ENCODE measurements at regions not wholly inside any gene's neighbourhood (a gene's known extent, or its start where the extent isn't known, plus 50 kb on each side); places are given as distances from the start of the nearest gene placed in this dataset.

DNA sequence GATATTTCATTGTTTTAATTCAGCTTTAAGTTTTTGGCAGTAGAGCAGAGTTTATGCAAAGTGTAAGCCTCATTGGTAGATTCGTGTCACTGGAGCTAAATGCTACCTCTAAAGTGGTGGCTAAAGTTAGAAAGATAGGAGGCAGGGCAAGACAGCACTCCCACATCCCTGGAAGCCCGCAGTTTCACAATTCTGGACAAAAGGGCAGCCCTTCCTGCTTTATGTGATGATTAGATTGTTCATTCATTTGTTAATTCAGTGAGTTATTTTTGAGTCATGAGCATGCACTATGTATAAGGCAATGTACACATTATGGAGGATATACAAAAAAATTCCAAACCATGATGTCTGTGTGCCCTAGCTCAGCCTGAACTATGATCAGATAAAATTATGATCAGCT, 52.1 kb upstream of the EIF3M start:
- no peak for DNase-seq (ENCODE audit: extremely low spot score, unreplicated experiment)
- peaks cover 12% of the 10 kb centered on the region for H3K4me1 Mint-ChIP-seq (ENCODE audit: unreplicated experiment)
- no peaks in the 10 kb centered on the region for H3K27me3 Mint-ChIP-seq
- H3K9me3 Mint-ChIP-seq, result no peaks in the 10 kb centered on the region
- H3K36me3 Mint-ChIP-seq, result no peaks in the 10 kb centered on the region
- H3K4me3 Mint-ChIP-seq, result no peak overlapping the region
- TF ChIP-seq, protein P1, sequence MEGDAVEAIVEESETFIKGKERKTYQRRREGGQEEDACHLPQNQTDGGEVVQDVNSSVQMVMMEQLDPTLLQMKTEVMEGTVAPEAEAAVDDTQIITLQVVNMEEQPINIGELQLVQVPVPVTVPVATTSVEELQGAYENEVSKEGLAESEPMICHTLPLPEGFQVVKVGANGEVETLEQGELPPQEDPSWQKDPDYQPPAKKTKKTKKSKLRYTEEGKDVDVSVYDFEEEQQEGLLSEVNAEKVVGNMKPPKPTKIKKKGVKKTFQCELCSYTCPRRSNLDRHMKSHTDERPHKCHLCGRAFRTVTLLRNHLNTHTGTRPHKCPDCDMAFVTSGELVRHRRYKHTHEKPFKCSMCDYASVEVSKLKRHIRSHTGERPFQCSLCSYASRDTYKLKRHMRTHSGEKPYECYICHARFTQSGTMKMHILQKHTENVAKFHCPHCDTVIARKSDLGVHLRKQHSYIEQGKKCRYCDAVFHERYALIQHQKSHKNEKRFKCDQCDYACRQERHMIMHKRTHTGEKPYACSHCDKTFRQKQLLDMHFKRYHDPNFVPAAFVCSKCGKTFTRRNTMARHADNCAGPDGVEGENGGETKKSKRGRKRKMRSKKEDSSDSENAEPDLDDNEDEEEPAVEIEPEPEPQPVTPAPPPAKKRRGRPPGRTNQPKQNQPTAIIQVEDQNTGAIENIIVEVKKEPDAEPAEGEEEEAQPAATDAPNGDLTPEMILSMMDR (conservative IDR thresholded peaks at IDR 0.05), result no peak
- no peak overlapping the region for H3K27ac Mint-ChIP-seq

- Mint-ChIP-seq H3K27me3 (no peaks in the 10 kb centered on the region), H3K9me3 (no peaks in the 10 kb centered on the region), H3K36me3 (no peaks in the 10 kb centered on the region), H3K27ac (no peak overlapping the region), H3K4me1 (ENCODE audit: unreplicated experiment) (peaks cover 13% of the 10 kb centered on the region), H3K4me3 (no peak overlapping the region)
- no peak for DNase-seq (ENCODE audit: extremely low spot score, unreplicated experiment)
- TF ChIP-seq, protein P1 (conservative IDR thresholded peaks at IDR 0.05), result no peak
These were observed 53.5 kb upstream of the EIF3M start for GRCh38 chr11:32529994-32530588.

GRCh38 chr11:32527261-32528175, 56.1 kb upstream of the EIF3M start:
- TF ChIP-seq, protein P1 (conservative IDR thresholded peaks at IDR 0.05), result no peak
- peaks cover 13% of the 10 kb centered on the region for H3K4me1 Mint-ChIP-seq (ENCODE audit: unreplicated experiment)
- DNase-seq (ENCODE audit: extremely low spot score, unreplicated experiment), result no peak
- no peaks in the 10 kb centered on the region for H3K36me3 Mint-ChIP-seq
- peak overlapping the region; percentile 12 for H3K4me3 Mint-ChIP-seq
- H3K27me3 Mint-ChIP-seq, result no peaks in the 10 kb centered on the region
- no peaks in the 10 kb centered on the region for H3K9me3 Mint-ChIP-seq
- no peak overlapping the region for H3K27ac Mint-ChIP-seq

DNA sequence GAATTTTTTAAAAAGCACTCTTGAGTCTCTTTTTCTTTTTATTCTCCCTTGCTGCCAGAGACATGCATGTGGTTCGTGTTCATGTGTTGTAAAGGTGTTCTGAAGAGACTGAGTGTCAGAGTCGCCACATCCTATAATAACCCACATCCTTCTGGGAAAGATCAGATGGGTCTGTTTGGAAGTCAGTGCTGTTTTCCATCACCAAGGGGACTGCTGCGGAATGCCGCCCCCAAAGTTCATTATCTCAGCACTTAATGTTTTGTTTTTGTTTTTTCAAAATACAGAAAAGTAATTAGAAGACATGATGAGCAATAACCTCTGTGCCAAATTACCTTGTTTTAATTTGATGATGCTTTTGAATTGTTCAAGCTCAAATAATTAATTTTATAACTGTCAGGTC, 56.9 kb upstream of the EIF3M start:
- peak overlapping the region; percentile 12 for H3K4me3 Mint-ChIP-seq
- H3K36me3 Mint-ChIP-seq, result no peaks in the 10 kb centered on the region
- no peak overlapping the region for H3K27ac Mint-ChIP-seq
- TF ChIP-seq, protein P1 (conservative IDR thresholded peaks at IDR 0.05), result no peak
- H3K27me3 Mint-ChIP-seq, result no peaks in the 10 kb centered on the region
- no peak for DNase-seq (ENCODE audit: extremely low spot score, unreplicated experiment)
- H3K9me3 Mint-ChIP-seq, result no peaks in the 10 kb centered on the region
- H3K4me1 Mint-ChIP-seq (ENCODE audit: unreplicated experiment), result peaks cover 13% of the 10 kb centered on the region

DNA sequence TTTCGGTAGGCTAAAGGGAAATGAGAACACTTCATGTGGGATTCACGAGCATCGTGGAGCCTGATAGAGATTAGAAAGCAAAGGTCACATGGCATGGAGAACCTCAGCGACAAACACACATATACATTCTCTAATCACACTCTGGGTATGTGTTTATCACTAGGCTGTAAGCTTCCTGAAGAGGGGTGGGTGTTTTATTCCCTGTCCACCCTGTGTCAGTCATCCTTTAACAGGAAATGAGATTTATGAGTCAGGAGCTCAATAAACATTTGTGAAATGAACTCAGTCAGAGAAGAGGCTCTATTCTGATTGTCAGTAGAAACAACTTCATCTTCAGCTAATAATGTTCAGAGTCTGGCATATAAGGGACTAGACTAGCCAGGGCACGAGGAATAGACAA, 71.7 kb upstream of the EIF3M start:
- Mint-ChIP-seq H3K27ac (no peak overlapping the region), H3K4me1 (ENCODE audit: unreplicated experiment) (peaks cover 6% of the 10 kb centered on the region), H3K27me3 (peaks cover 7% of the 10 kb centered on the region), H3K36me3 (no peaks in the 10 kb centered on the region), H3K4me3 (no peak overlapping the region), H3K9me3 (peaks cover 2% of the 10 kb centered on the region)
- TF ChIP-seq, protein P1 (conservative IDR thresholded peaks at IDR 0.05), result no peak
- no peak for DNase-seq (ENCODE audit: extremely low spot score, unreplicated experiment)

Measured in type B pancreatic cell (in vitro differentiated cells).